ENCODE measurements at regions not wholly inside any gene's neighbourhood (a gene's known extent, or its start where the extent isn't known, plus 50 kb on each side); places are given as distances from the start of the nearest gene placed in this dataset.

DNA sequence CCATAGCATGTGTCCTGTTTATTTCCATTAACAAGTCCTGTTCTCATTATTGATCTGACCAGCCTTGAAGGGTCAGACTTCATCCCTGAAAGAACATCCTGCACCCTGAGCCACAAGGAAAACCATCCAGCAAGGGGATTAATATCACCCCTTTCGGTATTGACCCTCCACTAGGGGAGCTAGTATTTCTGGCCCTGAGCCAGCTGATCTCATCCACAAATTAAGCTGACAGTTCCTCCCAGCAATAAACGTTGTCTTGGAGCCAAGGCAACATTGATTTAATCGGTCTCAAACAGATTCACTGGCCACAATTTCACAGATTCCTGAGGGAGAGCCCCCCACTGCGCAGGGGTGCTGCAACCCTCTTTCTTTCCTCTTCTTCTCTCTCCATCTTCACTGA, 353.1 kb upstream of the FANCL start:
- TF ChIP-seq, protein P1, sequence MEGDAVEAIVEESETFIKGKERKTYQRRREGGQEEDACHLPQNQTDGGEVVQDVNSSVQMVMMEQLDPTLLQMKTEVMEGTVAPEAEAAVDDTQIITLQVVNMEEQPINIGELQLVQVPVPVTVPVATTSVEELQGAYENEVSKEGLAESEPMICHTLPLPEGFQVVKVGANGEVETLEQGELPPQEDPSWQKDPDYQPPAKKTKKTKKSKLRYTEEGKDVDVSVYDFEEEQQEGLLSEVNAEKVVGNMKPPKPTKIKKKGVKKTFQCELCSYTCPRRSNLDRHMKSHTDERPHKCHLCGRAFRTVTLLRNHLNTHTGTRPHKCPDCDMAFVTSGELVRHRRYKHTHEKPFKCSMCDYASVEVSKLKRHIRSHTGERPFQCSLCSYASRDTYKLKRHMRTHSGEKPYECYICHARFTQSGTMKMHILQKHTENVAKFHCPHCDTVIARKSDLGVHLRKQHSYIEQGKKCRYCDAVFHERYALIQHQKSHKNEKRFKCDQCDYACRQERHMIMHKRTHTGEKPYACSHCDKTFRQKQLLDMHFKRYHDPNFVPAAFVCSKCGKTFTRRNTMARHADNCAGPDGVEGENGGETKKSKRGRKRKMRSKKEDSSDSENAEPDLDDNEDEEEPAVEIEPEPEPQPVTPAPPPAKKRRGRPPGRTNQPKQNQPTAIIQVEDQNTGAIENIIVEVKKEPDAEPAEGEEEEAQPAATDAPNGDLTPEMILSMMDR (IDR thresholded peaks at IDR 0.05) = no peak
- no peak for TF ChIP-seq POLR2A (IDR thresholded peaks at IDR 0.05)
